ENCODE measurements at regions not wholly inside any gene's neighbourhood (a gene's known extent, or its start where the extent isn't known, plus 50 kb on each side); places are given as distances from the start of the nearest gene placed in this dataset.
"Not testable (repeated sequence)": the region's sequence is repeated elsewhere in the genome, so short reads cannot be mapped to it uniquely, and the experiment has no call there.

DNA sequence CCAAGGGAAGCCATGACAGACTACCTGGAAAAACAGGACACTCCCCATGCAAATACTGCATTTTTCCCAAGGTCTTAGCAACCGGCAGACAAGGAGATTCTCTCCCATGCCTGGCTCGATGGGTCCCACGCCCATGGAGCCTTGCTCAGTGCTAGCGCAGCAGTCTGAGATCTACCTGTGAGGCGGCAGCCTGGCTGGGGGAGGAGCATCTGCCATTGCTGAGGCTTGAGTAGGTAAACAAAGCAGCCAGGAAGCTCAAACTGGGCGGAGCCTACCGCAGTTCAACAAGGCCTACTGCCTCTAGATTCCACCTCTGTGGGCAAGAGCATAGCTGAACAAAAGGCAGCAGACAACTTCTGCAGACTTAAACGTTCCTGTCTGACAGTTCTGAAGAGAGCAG is 1417.2 kb downstream of the FSTL5 start:
- not testable (repeated sequence) for DNase-seq

DNA sequence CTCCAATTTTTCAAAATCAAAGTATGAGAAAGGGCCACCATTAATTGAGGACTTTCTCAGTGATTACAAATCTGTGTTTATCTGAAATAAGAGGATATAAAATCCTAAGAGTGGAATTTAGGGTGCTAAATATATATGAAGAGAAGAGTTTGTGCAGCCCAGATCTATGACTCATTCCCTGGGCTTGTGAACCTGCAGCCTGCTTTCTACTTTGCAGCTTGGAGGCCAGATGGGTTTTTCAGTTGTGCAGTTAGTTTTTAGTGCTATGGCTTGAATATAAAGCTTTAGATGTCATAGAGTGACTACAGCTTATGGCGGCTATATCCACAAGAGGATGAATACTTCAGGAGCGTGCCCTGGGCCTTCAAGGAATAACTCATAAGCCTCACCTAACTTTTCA is 1391.1 kb downstream of the FSTL5 start:
- no peak for DNase-seq

GRCh38 chr4:160795216-160795615 is 1368.6 kb downstream of the FSTL5 start:
- no peak for DNase-seq

- no peak for DNase-seq
These were observed 1355.6 kb downstream of the FSTL5 start for GRCh38 chr4:160808174-160808573.

- DNase-seq = no peak
These were observed 1354.2 kb downstream of the FSTL5 start for GRCh38 chr4:160809576-160809975.

DNA sequence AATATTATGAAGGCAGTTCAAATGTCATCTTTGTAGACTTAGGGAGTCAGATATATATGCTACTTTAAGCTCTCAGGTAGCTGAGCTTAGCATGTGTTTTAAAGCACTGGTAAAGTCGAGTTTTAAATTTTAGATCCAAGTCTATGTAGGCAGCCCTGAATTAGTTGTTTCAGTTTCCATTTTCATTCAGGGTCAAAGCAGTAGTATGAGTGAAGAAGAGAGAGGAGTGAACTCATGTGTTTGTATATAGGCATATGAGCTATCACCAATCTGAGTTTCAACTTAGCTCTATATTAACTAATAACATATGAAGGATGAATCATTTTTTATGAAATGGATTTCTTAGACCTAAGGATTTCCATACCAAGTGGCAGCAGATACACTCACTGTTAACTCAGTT is 1353.4 kb downstream of the FSTL5 start:
- no peak for DNase-seq

GRCh38 chr4:160810941-160811340 is 1352.9 kb downstream of the FSTL5 start:
- DNase-seq = no peak

DNA sequence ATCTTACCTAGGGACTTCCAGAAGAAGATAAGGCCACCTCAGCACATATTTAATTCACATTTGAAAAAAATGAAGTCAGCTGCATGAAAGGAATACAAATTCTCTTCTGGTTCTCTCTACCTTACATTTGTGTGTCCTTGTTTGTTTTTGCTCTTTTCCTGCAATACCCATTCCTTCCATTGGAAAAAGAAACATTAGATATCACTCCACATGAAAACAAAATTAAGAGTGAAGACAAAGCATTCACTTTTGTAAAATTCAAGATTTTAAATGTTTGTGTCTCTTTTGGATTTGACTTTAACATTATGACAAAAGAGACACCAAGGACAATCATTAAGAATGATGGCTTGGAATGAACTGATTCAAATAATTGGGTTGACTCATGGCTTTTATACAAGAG is 1351.8 kb downstream of the FSTL5 start:
- no peak for DNase-seq

GRCh38 chr4:160814726-160815125 is 1349.1 kb downstream of the FSTL5 start:
- DNase-seq = no peak

GRCh38 chr4:160818571-160818970 is 1345.2 kb downstream of the FSTL5 start:
- no peak for DNase-seq

GRCh38 chr4:160819791-160820190 is 1344.0 kb downstream of the FSTL5 start:
- no peak for DNase-seq

GRCh38 chr4:160824481-160824880 is 1339.3 kb downstream of the FSTL5 start:
- no peak for DNase-seq

- no peak for DNase-seq
These were observed 1338.0 kb downstream of the FSTL5 start for GRCh38 chr4:160825644-160826338.

- DNase-seq = no peak
These were observed 1337.5 kb downstream of the FSTL5 start for GRCh38 chr4:160826339-160826679.

DNA sequence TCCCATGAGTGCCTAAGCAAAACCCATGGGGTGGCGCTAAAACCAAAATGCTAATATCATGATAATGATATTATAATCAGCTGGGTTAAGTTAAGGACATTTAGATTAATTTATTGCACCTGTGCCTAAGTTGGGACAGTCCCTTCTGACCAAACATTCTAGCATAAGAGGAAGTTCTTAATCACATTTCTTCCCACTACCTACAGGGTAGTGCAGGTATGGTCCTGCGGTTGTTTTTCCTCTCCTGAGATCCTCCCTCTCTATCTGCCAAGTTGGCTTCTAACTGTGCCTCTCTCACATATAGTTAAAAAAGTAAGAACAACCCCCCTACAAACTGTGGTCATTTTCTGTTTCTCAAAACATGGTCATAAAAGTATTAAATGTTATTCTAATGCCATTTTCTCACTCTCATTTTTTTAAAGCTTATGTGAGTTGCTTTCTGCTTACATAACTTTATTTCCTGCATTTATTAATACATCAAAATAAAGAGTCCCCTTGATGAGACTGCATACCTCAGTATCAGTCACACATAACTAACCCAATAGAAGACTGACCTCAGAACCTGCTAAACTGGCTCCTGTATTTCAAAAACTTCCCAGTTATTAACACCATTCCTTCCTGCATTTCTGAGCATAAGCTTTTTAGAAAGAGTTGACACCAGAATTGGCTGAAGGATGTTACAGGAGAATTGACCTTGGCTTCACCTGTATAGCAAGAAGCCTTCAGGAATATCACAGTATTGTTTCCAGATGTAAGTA is 1332.5 kb downstream of the FSTL5 start:
- no peak for DNase-seq

DNA sequence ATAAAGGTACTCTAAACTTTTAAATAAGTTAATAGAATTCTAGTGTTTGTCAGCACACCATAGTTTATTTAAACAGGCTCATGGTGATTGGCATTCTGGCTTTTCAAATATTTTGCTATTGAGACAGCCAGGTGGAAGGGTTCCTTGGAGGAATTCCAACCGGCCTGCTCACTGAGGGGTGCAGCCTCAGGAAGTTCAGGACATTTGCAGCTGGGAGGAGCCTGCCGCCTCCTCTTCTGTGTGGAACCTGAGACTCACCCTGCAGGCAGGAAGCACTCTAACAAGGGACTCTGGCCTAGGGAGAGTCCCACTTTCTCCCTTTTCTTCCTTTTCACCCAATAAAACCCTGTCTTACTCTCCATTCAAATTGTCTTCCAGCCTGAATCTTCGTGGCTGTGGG is 1328.0 kb downstream of the FSTL5 start:
- DNase-seq = no peak

- no peak for DNase-seq
These were observed 1327.4 kb downstream of the FSTL5 start for GRCh38 chr4:160836431-160836830.

- DNase-seq = no peak
These were observed 1317.7 kb downstream of the FSTL5 start for GRCh38 chr4:160846121-160846520.

DNA sequence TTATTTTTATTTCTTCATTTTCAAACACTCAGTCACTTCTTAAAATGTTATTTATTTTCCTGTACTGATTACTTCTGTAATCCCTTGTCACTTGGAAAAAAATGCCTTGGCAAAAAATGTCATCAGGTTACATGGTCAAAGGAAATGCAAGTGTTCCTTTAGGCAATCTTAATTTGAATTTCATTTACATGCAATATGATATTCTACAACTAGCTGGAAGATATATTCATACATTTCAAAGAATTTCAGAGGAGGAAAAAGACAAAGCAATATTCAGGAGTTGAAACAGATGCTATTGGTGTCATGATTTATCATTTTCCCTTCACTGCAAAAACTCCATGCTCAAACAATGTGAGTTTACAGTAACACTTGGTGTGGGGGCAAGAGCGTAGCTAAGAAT is 1316.6 kb downstream of the FSTL5 start:
- no peak for DNase-seq

DNA sequence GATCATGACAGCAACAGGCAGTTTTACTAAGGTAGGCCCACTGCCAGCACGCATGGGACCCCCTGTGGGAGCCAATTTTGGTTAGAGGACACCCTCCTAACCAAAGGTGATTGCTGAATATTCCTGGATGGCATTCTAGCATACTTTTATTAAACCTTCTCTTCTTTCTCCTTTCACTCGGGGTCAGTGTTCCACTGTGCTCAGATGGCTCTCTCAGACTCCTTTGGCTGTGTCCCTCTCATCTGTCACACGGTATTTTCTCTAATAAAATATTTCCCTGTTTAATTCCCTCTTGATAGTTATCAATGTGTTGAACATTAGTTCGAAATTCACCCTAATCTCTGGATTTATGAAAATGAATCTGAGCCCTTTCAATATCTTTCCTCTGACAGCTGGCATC is 1315.3 kb downstream of the FSTL5 start:
- no peak for DNase-seq

DNA sequence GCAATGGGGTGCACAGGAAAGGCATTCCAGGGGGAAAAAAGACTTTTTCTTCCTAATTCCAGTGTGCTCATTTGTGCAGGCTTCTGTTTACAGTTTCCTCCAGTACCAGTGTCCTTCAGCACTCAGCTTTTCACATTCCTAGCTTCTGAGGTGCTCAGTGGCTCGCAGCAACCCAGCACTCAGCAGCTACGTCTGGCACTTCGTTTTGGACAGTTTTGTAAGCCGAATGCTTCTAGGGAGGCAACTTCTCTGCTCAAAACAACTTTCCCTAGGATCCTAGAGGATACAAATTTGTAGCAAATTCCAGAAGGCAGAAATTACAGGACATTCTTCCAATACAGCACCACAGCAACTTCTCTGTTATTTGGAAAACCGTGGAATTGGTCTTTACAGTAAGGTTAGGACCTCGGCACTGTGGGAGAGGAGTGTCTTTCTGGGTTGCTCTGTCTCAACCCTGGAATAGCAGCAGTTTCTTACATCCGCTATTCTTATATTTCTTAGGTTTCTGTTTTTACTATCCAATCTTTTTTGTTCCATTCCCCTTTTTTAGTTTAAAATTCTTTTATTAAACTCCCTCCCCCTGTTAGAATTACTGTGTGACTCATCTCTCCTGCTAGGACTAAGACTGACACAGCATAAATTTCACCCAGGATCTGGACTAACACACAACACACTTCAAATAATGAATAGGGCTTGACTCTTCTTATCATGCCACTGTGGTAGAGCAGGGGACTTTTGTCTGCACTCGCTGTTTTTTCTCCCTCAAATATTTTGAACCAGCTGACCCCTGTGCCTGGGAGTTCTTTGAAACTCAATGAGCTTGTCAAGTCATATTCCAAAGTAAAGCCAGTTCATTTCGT is 1314.7 kb downstream of the FSTL5 start:
- DNase-seq = no peak

DNA sequence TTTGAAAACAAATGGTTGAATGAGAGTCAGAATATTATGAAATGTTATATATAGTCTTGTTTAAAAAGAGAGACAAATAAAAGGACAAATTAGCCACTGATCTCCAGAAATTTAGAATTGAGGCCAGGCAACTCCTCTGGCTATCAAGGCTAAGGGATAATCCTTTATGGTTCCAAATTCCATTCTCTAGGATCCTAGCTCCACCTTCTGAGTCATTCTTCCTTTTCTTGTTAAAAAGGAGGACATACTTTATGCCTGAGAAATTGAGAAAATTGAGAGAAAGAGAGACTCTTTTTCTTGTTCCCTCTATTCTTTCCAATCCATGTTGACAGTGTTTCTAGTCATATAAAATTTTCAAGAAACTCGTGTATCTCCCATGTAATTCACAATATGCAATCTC is 1299.5 kb downstream of the FSTL5 start:
- no peak for DNase-seq

GRCh38 chr4:160869899-160870298 is 1293.9 kb downstream of the FSTL5 start:
- no peak for DNase-seq

DNA sequence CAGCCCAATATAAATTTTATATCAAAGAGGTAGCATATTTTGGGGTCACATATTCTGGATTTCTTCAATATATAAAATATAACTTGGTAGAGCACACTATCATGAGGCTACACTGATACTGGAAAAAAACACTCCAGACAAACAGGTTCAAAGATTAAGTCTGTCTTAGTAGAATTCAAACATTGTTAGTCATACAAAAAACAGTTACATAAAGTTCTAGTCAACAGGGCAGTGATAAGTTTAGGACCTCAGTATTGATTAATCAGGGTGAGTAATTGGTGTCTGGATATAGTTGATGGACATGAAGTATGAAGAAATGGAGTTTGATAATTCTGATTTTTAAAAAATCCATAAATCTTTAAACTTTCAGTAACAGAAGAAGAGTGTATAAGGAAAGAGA is 1291.3 kb downstream of the FSTL5 start:
- DNase-seq = no peak
